H1 (cell line): ENCODE measurements at regions not wholly inside any gene's neighbourhood (a gene's known extent, or its start where the extent isn't known, plus 50 kb on each side); places are given as distances from the start of the nearest gene placed in this dataset.

Experiments
- CTCF ChIA-PET: fragments of 300-600 bp; sonication (Branson Sonifier 250); formaldehyde crosslinking; loops from one replicate; lab custom pipeline; 2021; ENCODE audit not compliant: partially characterized antibody; lab: Charles Lee
- POLR2A ChIA-PET: fragments of 300-600 bp; sonication (Branson Sonifier 250); formaldehyde crosslinking; loops from one replicate; lab custom pipeline; 2021; ENCODE audit warnings: inconsistent platforms; ENCODE audit not compliant: partially characterized antibody; lab: Charles Lee
- DNase-seq, 2 experiments: peaks; one replicate each; pipeline versions ENCODE4 v3.0.0 to v3.0.0-alpha.2; 2010 to 2022; ENCODE audit warnings: low spot score in 2 of 2, low read depth in 1 of 2, mixed read lengths in 1 of 2
- FAIRE-seq: peaks from 2 replicates; lab custom pipeline; 2011; peaks lifted over from hg19 to GRCh38; lab: Jason Lieb, UNC
- H2AFZ ChIP-seq: 2 replicates; pipeline ENCODE4 v1.8.1; 2012; ENCODE audit warnings: low read length, inconsistent platforms
- H2AK5ac ChIP-seq: 2 replicates; pipeline ENCODE4 v1.6.1; 2013; ENCODE audit warnings: low read depth, low read length
- H2BK120ac ChIP-seq: replicated peaks from 2 replicates; pipeline ENCODE3; 2013; ENCODE audit warnings: low read depth, low read length, inconsistent platforms
- H2BK12ac ChIP-seq: 2 replicates; pipeline ENCODE4 v1.6.1; 2013; ENCODE audit warnings: low read depth, low read length
- H2BK15ac ChIP-seq: 2 replicates; pipeline ENCODE4 v1.6.1; 2013; ENCODE audit warnings: low read length
- H2BK20ac ChIP-seq: 2 replicates; pipeline ENCODE4 v1.6.1; 2013; ENCODE audit warnings: low read length
- H2BK5ac ChIP-seq: 2 replicates; pipeline ENCODE4 v1.6.1; 2013; ENCODE audit warnings: low read depth, low read length
- H3K14ac ChIP-seq: 2 replicates; pipeline ENCODE4 v1.6.1; 2013; ENCODE audit warnings: inconsistent platforms; ENCODE audit not compliant: insufficient read length
- H3K18ac ChIP-seq: 2 replicates; pipeline ENCODE4 v1.6.1; 2013; ENCODE audit warnings: low read length; ENCODE audit errors: extremely low read depth
- H3K23ac ChIP-seq: 2 replicates; pipeline ENCODE4 v1.6.1; 2013; ENCODE audit warnings: inconsistent platforms; ENCODE audit not compliant: insufficient read length
- H3K23me2 ChIP-seq: 2 replicates; pipeline ENCODE4 v1.6.1; 2013; ENCODE audit warnings: low read depth, low read length
- H3K27ac ChIP-seq: 2 replicates; pipeline ENCODE4 v1.6.1; 2011; ENCODE audit warnings: low read depth, low read length, inconsistent platforms
- H3K27me3 ChIP-seq, 4 experiments: replicated peaks in 1 of 4; 1 replicate in 1 of 4; 2 replicates in 3 of 4; pipeline versions ENCODE4 v1.6.1 to v1.8.1; 2011 to 2013; ENCODE audit warnings: low read length in 3 of 4, mild to moderate bottlenecking in 3 of 4, inconsistent platforms in 2 of 4, mixed read lengths in 2 of 4, moderate library complexity in 1 of 4; ENCODE audit not compliant: control insufficient read depth in 3 of 4, insufficient read depth in 3 of 4; ENCODE audit errors: extremely low read depth in 1 of 4
- H3K36me3 ChIP-seq, 4 experiments: 2 replicates each; pipeline versions ENCODE4 v1.6.1 to v1.8.1; 2011 to 2013; ENCODE audit warnings: mild to moderate bottlenecking in 4 of 4, low read length in 3 of 4, moderate library complexity in 2 of 4, control low read depth in 1 of 4, inconsistent platforms in 1 of 4; ENCODE audit not compliant: insufficient read depth in 4 of 4, control insufficient read depth in 2 of 4
- H3K4ac ChIP-seq: replicated peaks from 2 replicates; pipeline ENCODE3; 2013; ENCODE audit warnings: low read length, low read depth, mixed read lengths, inconsistent platforms; ENCODE audit not compliant: insufficient read length
- H3K4me1 ChIP-seq, 4 experiments: replicated peaks in 1 of 4; 1 replicate in 1 of 4; 2 replicates in 3 of 4; pipeline versions ENCODE4 v1.6.1 to v1.8.1; 2011 to 2013; ENCODE audit warnings: low read length in 3 of 4, inconsistent platforms in 2 of 4, mixed read lengths in 1 of 4; ENCODE audit not compliant: insufficient read depth in 4 of 4, control insufficient read depth in 3 of 4
- H3K4me2 ChIP-seq, 2 experiments: 2 replicates each; pipeline versions ENCODE4 v1.6.1 to v1.8.1; 2011 to 2013; ENCODE audit warnings: low read depth in 2 of 2, low read length in 2 of 2, control low read depth in 1 of 2, inconsistent platforms in 1 of 2, mild to moderate bottlenecking in 1 of 2; ENCODE audit not compliant: insufficient read depth in 1 of 2
- H3K4me3 ChIP-seq, 4 experiments: fragments of 200-600, 300-600 bp in 1 of 4; sonication (generic), shearing (Covaris generic), sonication (Bioruptor Twin) in 1 of 4; 2 replicates each; pipeline versions ENCODE4 v1.5.1 to v1.8.1; 2011 to 2016; ENCODE audit warnings: low read length in 4 of 4, low read depth in 3 of 4, control low read depth in 2 of 4, inconsistent platforms in 2 of 4, mild to moderate bottlenecking in 2 of 4, mixed read lengths in 1 of 4, moderate library complexity in 1 of 4; ENCODE audit not compliant: insufficient read depth in 2 of 4; ENCODE audit errors: extremely low read depth in 1 of 4
- H3K56ac ChIP-seq: replicated peaks from 2 replicates; pipeline ENCODE3; 2013; ENCODE audit warnings: low read depth, mild to moderate bottlenecking, mixed read lengths, low read length, inconsistent platforms; ENCODE audit not compliant: insufficient read length
- H3K79me1 ChIP-seq: 2 replicates; pipeline ENCODE4 v1.6.1; 2013; ENCODE audit warnings: low read depth, low read length, control low read depth
- H3K79me2 ChIP-seq, 2 experiments: 2 replicates each; pipeline versions ENCODE4 v1.6.1 to v1.8.1; 2012 to 2013; ENCODE audit warnings: low read length in 2 of 2, mild to moderate bottlenecking in 2 of 2, inconsistent platforms in 1 of 2; ENCODE audit not compliant: insufficient read depth in 2 of 2, control insufficient read depth in 1 of 2
- H3K9ac ChIP-seq, 4 experiments: replicated peaks in 1 of 4; 1 replicate in 1 of 4; 2 replicates in 3 of 4; pipeline versions ENCODE4 v1.6.1 to v1.8.1; 2011 to 2013; ENCODE audit warnings: low read depth in 3 of 4, low read length in 3 of 4, control low read depth in 2 of 4, mild to moderate bottlenecking in 2 of 4, moderate library complexity in 2 of 4, inconsistent platforms in 1 of 4; ENCODE audit errors: extremely low read depth in 1 of 4
- H3K9me3 ChIP-seq, 2 experiments: 2 replicates each; pipeline versions ENCODE4 v1.6.1 to v1.8.1; 2012 to 2013; ENCODE audit warnings: mild to moderate bottlenecking in 2 of 2, moderate library complexity in 2 of 2, control low read depth in 1 of 2, inconsistent platforms in 1 of 2, low read depth in 1 of 2, low read length in 1 of 2, mixed read lengths in 1 of 2; ENCODE audit not compliant: insufficient read depth in 2 of 2
- H4K20me1 ChIP-seq, 2 experiments: replicated peaks in 1 of 2; 2 replicates each; pipeline versions ENCODE3 to v1.8.1; 2011 to 2013; ENCODE audit warnings: inconsistent platforms in 2 of 2, low read length in 2 of 2, mild to moderate bottlenecking in 1 of 2; ENCODE audit not compliant: insufficient read depth in 2 of 2, control insufficient read depth in 1 of 2
- H4K5ac ChIP-seq: 2 replicates; pipeline ENCODE4 v1.6.1; 2013; ENCODE audit warnings: low read length, low read depth, mixed read lengths, inconsistent platforms; ENCODE audit not compliant: insufficient read length
- H4K8ac ChIP-seq: 2 replicates; pipeline ENCODE4 v1.8.0; 2013; ENCODE audit warnings: mild to moderate bottlenecking, moderate library complexity, low read length, inconsistent platforms; ENCODE audit not compliant: insufficient read depth; ENCODE audit errors: extremely low read depth
- H4K91ac ChIP-seq: replicated peaks from 2 replicates; pipeline ENCODE3; 2013; ENCODE audit warnings: low read length, mixed read lengths, inconsistent platforms; ENCODE audit not compliant: insufficient read length
- BACH1 ChIP-seq: IDR thresholded peaks from 2 replicates; pipeline ENCODE4 v1.6.1; 2012; ENCODE audit warnings: low read length, improper control_type of control experiment
- FOSL1 ChIP-seq: IDR thresholded peaks from 2 replicates; pipeline ENCODE4 v1.6.1; 2011; ENCODE audit warnings: mild to moderate bottlenecking, low read depth, low read length, moderate library complexity; ENCODE audit not compliant: insufficient read depth
- JUN ChIP-seq: IDR thresholded peaks from 2 replicates; pipeline ENCODE4 v1.6.1; 2011; ENCODE audit warnings: low read depth, mild to moderate bottlenecking, improper control_type of control experiment, low read length
- SP4 ChIP-seq: IDR thresholded peaks from 2 replicates; pipeline ENCODE4 v1.6.1; 2012; ENCODE audit warnings: low read length, inconsistent platforms
- YY1 ChIP-seq: IDR thresholded peaks from 2 replicates; pipeline ENCODE4 v1.6.1; 2011; ENCODE audit warnings: low read depth, mild to moderate bottlenecking, low read length
- WGBS, 2 experiments: shearing (Covaris generic) in 1 of 2; methylation state at CpG; one replicate each; pipeline versions ENCODE4 v1.1.6 to v1.1.7; 2013 to 2015; ENCODE audit warnings: low lambda C conversion rate in 2 of 2, mixed read lengths in 2 of 2, inconsistent platforms in 1 of 2, low coverage in 1 of 2, missing lambda C conversion rate in 1 of 2; ENCODE audit not compliant: insufficient replicate concordance in 2 of 2, insufficient coverage in 1 of 2, insufficient read length in 1 of 2; ENCODE audit errors: extremely low coverage in 1 of 2, missing lambda C conversion rate in 1 of 2; 5-methylcytosine and 5-hydroxymethylcytosine counted together

DNA sequence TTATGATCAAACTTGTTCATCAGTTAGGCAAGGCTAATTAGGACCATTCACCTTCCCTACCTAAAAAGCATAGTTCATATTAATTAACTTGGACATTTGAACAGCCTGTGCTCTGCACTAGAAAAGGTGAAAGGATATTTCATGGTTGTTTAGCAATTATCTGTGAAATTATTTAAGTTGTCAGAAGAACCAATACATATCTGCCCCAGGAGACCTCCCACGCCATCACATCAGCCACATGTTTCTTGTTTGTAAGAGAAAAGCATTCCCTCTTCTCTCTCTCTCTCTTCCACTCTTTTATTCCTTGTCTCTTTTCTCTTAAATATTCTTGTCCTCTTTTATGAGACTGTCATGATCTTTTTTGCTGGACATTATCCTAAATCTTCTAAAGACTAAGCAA lies 282.0 kb upstream of the RND3 start:
- H3K4ac ChIP-seq: no peak overlapping the region
- H3K23ac ChIP-seq: no peak overlapping the region
- ChIA-PET POLR2A (no interaction called here), CTCF (no interaction called here)
- no peak for DNase-seq
- no peak overlapping the region for H4K91ac ChIP-seq
- H2BK20ac ChIP-seq: no peak overlapping the region
- H2BK15ac ChIP-seq: no peak overlapping the region
- no peak overlapping the region for H3K56ac ChIP-seq
- no peak for TF ChIP-seq YY1
- TF ChIP-seq FOSL1: no peak
- no peak for TF ChIP-seq JUN
- no peak for TF ChIP-seq SP4
- TF ChIP-seq BACH1: no peak
- no peak overlapping the region for H3K18ac ChIP-seq
- H3K27ac ChIP-seq: no peak overlapping the region
- no peak overlapping the region for H3K4me2 ChIP-seq
- H3K4me3 ChIP-seq: no peak overlapping the region
- no peak overlapping the region for H4K8ac ChIP-seq
- H2AK5ac ChIP-seq: no peak overlapping the region
- no peak for FAIRE-seq
- no peaks in the 10 kb centered on the region for H4K20me1 ChIP-seq
- no peak overlapping the region for H3K9ac ChIP-seq
- H3K4me1 ChIP-seq: no peaks in the 10 kb centered on the region
- no peaks in the 10 kb centered on the region for H3K23me2 ChIP-seq
- H3K36me3 ChIP-seq: no peaks in the 10 kb centered on the region
- no peak overlapping the region for H2BK120ac ChIP-seq
- H3K14ac ChIP-seq: no peak overlapping the region
- no peak overlapping the region for H2BK5ac ChIP-seq
- no peak overlapping the region for H4K5ac ChIP-seq
- H3K9me3 ChIP-seq: no peaks in the 10 kb centered on the region
- no peaks in the 10 kb centered on the region for H3K27me3 ChIP-seq
- no peak overlapping the region for H2AFZ ChIP-seq
- H2BK12ac ChIP-seq: no peak overlapping the region
- no peaks in the 10 kb centered on the region for H3K79me2 ChIP-seq
- WGBS, 2 experiments: 92% methylated on average over 1 of the region's 1 CpG; no CpG with 5 or more reads in 1 of the 2 experiments
- H3K79me1 ChIP-seq: no peaks in the 10 kb centered on the region
